AG04449 (cell line): ENCODE measurements at regions not wholly inside any gene's neighbourhood (a gene's known extent, or its start where the extent isn't known, plus 50 kb on each side); places are given as distances from the start of the nearest gene placed in this dataset.

Experiments
- CTCF ChIA-PET: fragments of 350-600 bp; formaldehyde crosslinking; extraction: SDS; loops from one replicate; lab custom pipeline; 2021; ENCODE audit warnings: antibody characterized with exemption; lab: Yijun Ruan, JAX
- POLR2A ChIA-PET: fragments of 400-600, 350-600 bp; formaldehyde crosslinking; extraction: SDS; loops from one replicate; lab custom pipeline; 2020; ENCODE audit warnings: antibody characterized with exemption, inconsistent platforms; lab: Yijun Ruan, JAX
- DNase-seq: peaks from one replicate; pipeline ENCODE4 v3.0.0-alpha.2; 2010; ENCODE audit warnings: low read depth, low spot score
- H3K4me3 ChIP-seq: 2 replicates; pipeline ENCODE4 v1.5.1; 2011; ENCODE audit warnings: low read depth, mild to moderate bottlenecking, control low read depth, low read length
- TF ChIP-seq, protein P1 (sequence below): IDR thresholded peaks from one replicate; pipeline ENCODE4 v1.5.1; 2011; ENCODE audit warnings: mild to moderate bottlenecking, moderate library complexity, low read length, control low read depth, inconsistent platforms; ENCODE audit not compliant: insufficient read depth; ENCODE audit errors: missing control alignments

- no peak overlapping the region for H3K4me3 ChIP-seq
- no peak for DNase-seq
- ChIA-PET CTCF (interaction anchor here (0.5 to 1.0 kb wide), 2 partner anchors 102 kb away, joined by 3 to 4 read pairs; no protein-coding TSS in a partner anchor), POLR2A (no interaction called here)
- TF ChIP-seq, protein P1, sequence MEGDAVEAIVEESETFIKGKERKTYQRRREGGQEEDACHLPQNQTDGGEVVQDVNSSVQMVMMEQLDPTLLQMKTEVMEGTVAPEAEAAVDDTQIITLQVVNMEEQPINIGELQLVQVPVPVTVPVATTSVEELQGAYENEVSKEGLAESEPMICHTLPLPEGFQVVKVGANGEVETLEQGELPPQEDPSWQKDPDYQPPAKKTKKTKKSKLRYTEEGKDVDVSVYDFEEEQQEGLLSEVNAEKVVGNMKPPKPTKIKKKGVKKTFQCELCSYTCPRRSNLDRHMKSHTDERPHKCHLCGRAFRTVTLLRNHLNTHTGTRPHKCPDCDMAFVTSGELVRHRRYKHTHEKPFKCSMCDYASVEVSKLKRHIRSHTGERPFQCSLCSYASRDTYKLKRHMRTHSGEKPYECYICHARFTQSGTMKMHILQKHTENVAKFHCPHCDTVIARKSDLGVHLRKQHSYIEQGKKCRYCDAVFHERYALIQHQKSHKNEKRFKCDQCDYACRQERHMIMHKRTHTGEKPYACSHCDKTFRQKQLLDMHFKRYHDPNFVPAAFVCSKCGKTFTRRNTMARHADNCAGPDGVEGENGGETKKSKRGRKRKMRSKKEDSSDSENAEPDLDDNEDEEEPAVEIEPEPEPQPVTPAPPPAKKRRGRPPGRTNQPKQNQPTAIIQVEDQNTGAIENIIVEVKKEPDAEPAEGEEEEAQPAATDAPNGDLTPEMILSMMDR, result no peak
Observed at GRCh38 chr4:57265831-57266582, 155.8 kb upstream of the IGFBP7 start.

DNA sequence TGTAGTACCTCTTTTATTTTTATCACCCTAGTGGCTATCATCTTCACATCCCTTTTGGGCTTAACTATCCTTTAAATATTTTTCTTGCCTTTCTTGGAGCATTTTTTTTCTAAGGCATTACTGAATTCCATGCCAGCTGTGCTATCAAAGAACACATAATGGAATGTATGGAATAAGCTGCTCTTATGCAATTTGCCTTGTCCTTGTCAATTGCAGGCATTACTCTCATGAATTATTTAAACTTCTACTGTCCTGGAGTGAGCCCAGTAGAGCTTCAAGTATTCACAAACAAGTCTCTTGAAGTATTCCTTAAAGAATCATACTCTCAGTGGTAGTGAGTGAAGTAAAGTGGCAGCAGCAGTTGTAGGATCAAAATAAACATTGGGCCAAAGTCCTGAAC lies 144.6 kb upstream of the IGFBP7 start:
- TF ChIP-seq, protein P1, result no peak
- ChIA-PET POLR2A (no interaction called here), CTCF (interaction anchor here (1.2 kb wide), 1 partner anchor 91 kb away, joined by 5 read pairs; no protein-coding TSS in a partner anchor)
- no peak overlapping the region for H3K4me3 ChIP-seq
- no peak for DNase-seq

GRCh38 chr4:57249083-57249482 lies 138.9 kb upstream of the IGFBP7 start:
- no peak for DNase-seq
- ChIA-PET POLR2A (no interaction called here), CTCF (no interaction called here)
- TF ChIP-seq, protein P1, result no peak
- H3K4me3 ChIP-seq, result no peak overlapping the region

GRCh38 chr4:57243076-57243475 lies 132.9 kb upstream of the IGFBP7 start:
- DNase-seq, result no peak
- POLR2A ChIA-PET, result no interaction called here
- TF ChIP-seq, protein P1, result no peak
- CTCF ChIA-PET, result interaction anchor here (1.0 kb wide), 1 partner anchor 79 kb away, joined by 3 read pairs; no protein-coding TSS in a partner anchor
- H3K4me3 ChIP-seq, result no peak overlapping the region

DNA sequence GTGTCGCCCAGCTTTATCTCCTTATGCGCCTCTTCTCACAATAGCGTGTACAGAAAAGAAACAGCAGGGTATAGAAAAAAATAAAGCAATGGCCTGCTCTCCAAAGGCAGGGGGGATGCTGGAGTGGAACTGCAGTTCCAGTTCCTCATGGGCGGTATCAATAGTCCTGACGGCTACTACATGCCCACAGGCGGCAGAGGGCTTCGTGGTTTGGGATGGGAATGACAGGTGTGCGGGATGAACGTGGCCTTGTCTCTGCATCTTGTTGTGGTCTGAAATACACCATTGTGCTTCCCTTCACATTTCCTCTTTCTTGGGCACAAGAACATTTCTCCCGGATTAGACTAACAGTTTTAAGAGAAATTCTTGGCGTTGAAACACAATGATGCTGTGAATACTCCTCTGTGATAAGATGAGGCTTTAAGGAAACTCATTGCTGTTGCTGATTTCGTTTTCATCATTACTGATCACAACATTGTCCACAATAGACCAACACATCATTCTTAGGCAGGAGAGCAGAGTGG lies 124.1 kb upstream of the IGFBP7 start:
- CTCF ChIA-PET, result interaction anchor here (0.9 kb wide), 1 partner anchor 42 kb away, joined by 3 read pairs; no protein-coding TSS in a partner anchor
- TF ChIP-seq, protein P1, result no peak
- POLR2A ChIA-PET, result no interaction called here
- H3K4me3 ChIP-seq, result no peak overlapping the region
- DNase-seq, result no peak

DNA sequence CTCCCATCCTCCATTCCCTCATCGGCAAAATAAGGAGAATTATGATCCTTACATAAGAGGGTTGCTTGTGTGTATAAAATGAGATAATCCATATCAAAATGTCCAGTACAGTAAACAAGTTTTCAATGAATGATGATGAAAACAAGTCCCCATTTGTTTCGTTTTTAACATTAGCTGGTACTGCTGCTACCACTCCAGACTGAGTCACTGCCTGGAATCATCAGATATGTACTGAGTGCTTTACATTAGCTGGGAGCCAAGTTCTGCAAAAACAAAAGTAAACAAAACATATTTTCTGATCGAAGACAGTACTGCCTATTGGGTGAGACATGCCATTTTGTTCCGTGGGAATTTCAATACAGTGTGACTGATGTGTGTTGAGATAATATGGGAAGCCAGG lies 123.2 kb upstream of the IGFBP7 start:
- ChIA-PET CTCF (interaction anchor here (0.9 kb wide), 2 partner anchors 41 to 69 kb away, joined by 3 read pairs; no protein-coding TSS in a partner anchor), POLR2A (no interaction called here)
- no peak for DNase-seq
- H3K4me3 ChIP-seq, result no peak overlapping the region
- TF ChIP-seq, protein P1, result no peak
